Endothelial cell of umbilical vein (primary cell): ENCODE measurements at regions not wholly inside any gene's neighbourhood (a gene's known extent, or its start where the extent isn't known, plus 50 kb on each side); places are given as distances from the start of the nearest gene placed in this dataset.

Experiments used
- BruUV-seq: library from RNA; stranded (reverse); fragments of 400-500 nt; replicated peaks from 2 replicates; lab custom pipeline; 2021; lab: Mats Ljungman, UMichigan
- CTCF ChIA-PET: fragments of 300-600, 350-600 bp; sonication (Branson Sonifier 250); formaldehyde crosslinking; loops from one replicate; lab custom pipeline; 2021; ENCODE audit warnings: antibody characterized with exemption, inconsistent platforms; lab: Charles Lee
- POLR2A ChIA-PET: fragments of 300-600, 350-600 bp; sonication (Branson Sonifier 250); formaldehyde crosslinking; loops from one replicate; lab custom pipeline; 2021; ENCODE audit warnings: antibody characterized with exemption, inconsistent platforms; lab: Charles Lee
- DNase-seq: peaks from one replicate; pipeline ENCODE4 v3.0.0-alpha.2; 2011; ENCODE audit warnings: low read depth, low spot score
- FAIRE-seq: peaks from 2 replicates; lab custom pipeline; 2011; peaks lifted over from hg19 to GRCh38; lab: Jason Lieb, UNC
- H2AFZ ChIP-seq: 2 replicates; pipeline ENCODE4 v1.6.0; 2012; ENCODE audit warnings: low read depth, low read length, control low read depth, inconsistent platforms
- H3K27ac ChIP-seq: 2 replicates; pipeline ENCODE4 v1.5.1; 2011; ENCODE audit warnings: low read depth, mild to moderate bottlenecking, control low read depth, low read length, moderate library complexity; ENCODE audit not compliant: insufficient read depth
- H3K27me3 ChIP-seq, 2 experiments: 2 replicates each; pipeline versions ENCODE4 v1.6.0 to v1.6.1; 2011; ENCODE audit warnings: low read length in 2 of 2, mixed read lengths in 1 of 2; ENCODE audit not compliant: control insufficient read depth in 2 of 2, insufficient read depth in 2 of 2
- H3K36me3 ChIP-seq, 2 experiments: 2 replicates in 1 of 2; 3 replicates in 1 of 2; pipeline ENCODE4 v1.5.1; 2011; ENCODE audit warnings: low read length in 2 of 2, mild to moderate bottlenecking in 1 of 2, moderate library complexity in 1 of 2; ENCODE audit not compliant: control insufficient read depth in 2 of 2, insufficient read depth in 2 of 2; ENCODE audit errors: extremely low read depth in 1 of 2
- H3K4me1 ChIP-seq: 3 replicates; pipeline ENCODE4 v1.5.1; 2011; ENCODE audit warnings: mild to moderate bottlenecking, low read length; ENCODE audit not compliant: control insufficient read depth, insufficient read depth; ENCODE audit errors: extremely low read depth
- H3K4me2 ChIP-seq: 2 replicates; pipeline ENCODE4 v1.6.1; 2011; ENCODE audit warnings: low read length, control low read depth, mixed read lengths; ENCODE audit not compliant: insufficient read depth
- H3K4me3 ChIP-seq, 3 experiments: fragments of 200-600 bp in 1 of 3; sonication (generic), shearing (Covaris generic) in 1 of 3; replicated peaks in 1 of 3; 2 replicates each; pipeline ENCODE4 v1.5.1; 2011 to 2016; ENCODE audit warnings: control low read depth in 3 of 3, low read length in 3 of 3, mild to moderate bottlenecking in 2 of 3, inconsistent platforms in 1 of 3, low read depth in 1 of 3, moderate library complexity in 1 of 3; ENCODE audit not compliant: insufficient read depth in 1 of 3
- H3K79me2 ChIP-seq: 2 replicates; pipeline ENCODE4 v1.6.0; 2012; ENCODE audit warnings: low read length, inconsistent platforms; ENCODE audit not compliant: control insufficient read depth, insufficient read depth
- H3K9ac ChIP-seq: replicated peaks from 2 replicates; pipeline ENCODE3; 2011; ENCODE audit warnings: low read length, control low read depth; ENCODE audit not compliant: insufficient read depth; ENCODE audit errors: extremely low read depth
- H3K9me1 ChIP-seq: replicated peaks from 3 replicates; pipeline ENCODE4 v1.6.0; 2011; ENCODE audit warnings: mild to moderate bottlenecking, low read length; ENCODE audit not compliant: control insufficient read depth, insufficient read depth; ENCODE audit errors: extremely low read depth
- H3K9me3 ChIP-seq: replicated peaks from 2 replicates; pipeline ENCODE4 v1.5.1; 2012; ENCODE audit warnings: low read length, inconsistent platforms; ENCODE audit not compliant: control insufficient read depth, insufficient read depth
- H4K20me1 ChIP-seq: replicated peaks from 2 replicates; pipeline ENCODE3; 2011; ENCODE audit warnings: mild to moderate bottlenecking, low read length; ENCODE audit not compliant: control insufficient read depth, insufficient read depth; ENCODE audit errors: extremely low read depth
- CTCF ChIP-seq, 2 donors: IDR thresholded peaks; 1 replicate in 1 of 2; 2 replicates in 1 of 2; pipeline ENCODE4 v1.5.1; 2011; ENCODE audit warnings: low read length in 2 of 2, mild to moderate bottlenecking in 2 of 2, moderate library complexity in 2 of 2, control low read depth in 1 of 2, inconsistent platforms in 1 of 2, low read depth in 1 of 2; ENCODE audit not compliant: insufficient read depth in 1 of 2; ENCODE audit errors: extremely low read depth in 1 of 2
- EZH2 ChIP-seq: IDR thresholded peaks from 2 replicates; pipeline ENCODE4 v1.6.1; 2012; ENCODE audit warnings: borderline replicate concordance, low read depth, mild to moderate bottlenecking, moderate library complexity, low read length, inconsistent platforms; ENCODE audit not compliant: severe bottlenecking
- FOS ChIP-seq: IDR thresholded peaks from 2 replicates; pipeline ENCODE4 v1.6.1; 2011; ENCODE audit warnings: mild to moderate bottlenecking, low read length, moderate library complexity, borderline replicate concordance; ENCODE audit not compliant: insufficient read depth
- GATA2 ChIP-seq: IDR thresholded peaks from 2 replicates; pipeline ENCODE4 v1.7.0; 2011; ENCODE audit warnings: low read depth, mild to moderate bottlenecking, moderate library complexity, mixed read lengths, low read length; ENCODE audit not compliant: insufficient read length, insufficient read depth
- JUN ChIP-seq: IDR thresholded peaks from 2 replicates; pipeline ENCODE4 v1.6.1; 2011; ENCODE audit warnings: borderline replicate concordance, low read depth; ENCODE audit not compliant: insufficient read length, insufficient read depth
- MYC ChIP-seq: IDR thresholded peaks from one replicate; pipeline ENCODE4 v1.6.1; 2011; ENCODE audit warnings: mild to moderate bottlenecking, low read depth, low read length
- POLR2A ChIP-seq: IDR thresholded peaks from 2 replicates; pipeline ENCODE4 v1.6.1; 2012; ENCODE audit warnings: low read depth, mild to moderate bottlenecking, control low read depth, low read length
- POLR2AphosphoS5 ChIP-seq: IDR thresholded peaks from 2 replicates; pipeline ENCODE4 v1.6.1; 2012; ENCODE audit warnings: low read depth, mild to moderate bottlenecking, control low read depth, low read length, moderate library complexity; ENCODE audit not compliant: insufficient read depth
- dilution Hi-C: fragments of 300-500 bp; cut with MboI; formaldehyde crosslinking; loops from one replicate; pipeline ENCODE4 v1.15.0; 2019; ENCODE audit warnings: low sequenced_read_pairs; ENCODE audit not compliant: extremely low pct_ligation_motif_present
- intact Hi-C: fragments of 100-400 bp; cut with micrococcal nuclease; formaldehyde crosslinking; loops from one replicate; pipeline ENCODE4 v1.10.0; 2022
- TF ChIP-seq, protein P1 (sequence below): IDR thresholded peaks from 2 replicates; pipeline ENCODE4 v1.6.1; 2011; ENCODE audit not compliant: insufficient read depth, insufficient read length

- H3K79me2 ChIP-seq = no peaks in the 10 kb centered on the region
- H3K9ac ChIP-seq = no peak overlapping the region
- DNase-seq (no peak), FAIRE-seq (no peak)
- no peaks in the 10 kb centered on the region for H3K36me3 ChIP-seq
- H4K20me1 ChIP-seq = no peaks in the 10 kb centered on the region
- no TSS peak for BruUV-seq
- no peak overlapping the region for H3K4me3 ChIP-seq
- ChIA-PET POLR2A (no interaction called here), CTCF (interaction anchor here (1.0 kb wide), 1 partner anchor 511 kb away, joined by 6 read pairs; no protein-coding TSS in a partner anchor)
- H2AFZ ChIP-seq = no peak overlapping the region
- intact Hi-C loops (no loop called here), dilution Hi-C loops (no loop called here)
- no peak for TF ChIP-seq MYC
- no peak for TF ChIP-seq EZH2
- TF ChIP-seq GATA2 = no peak
- no peak for TF ChIP-seq POLR2AphosphoS5
- TF ChIP-seq, protein P1, sequence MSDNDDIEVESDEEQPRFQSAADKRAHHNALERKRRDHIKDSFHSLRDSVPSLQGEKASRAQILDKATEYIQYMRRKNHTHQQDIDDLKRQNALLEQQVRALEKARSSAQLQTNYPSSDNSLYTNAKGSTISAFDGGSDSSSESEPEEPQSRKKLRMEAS = no peak
- no peak for TF ChIP-seq POLR2A
- TF ChIP-seq CTCF (IDR thresholded peaks at IDR 0.05; ENCODE audit: extremely low read depth in 1 of 2, insufficient read depth in 1 of 2, low read depth in 1 of 2, low read length in 2 of 2) = no peak
- TF ChIP-seq FOS = no peak
- TF ChIP-seq JUN = no peak
- H3K9me1 ChIP-seq = no peaks in the 10 kb centered on the region
- H3K9me3 ChIP-seq = no peaks in the 10 kb centered on the region
- H3K4me2 ChIP-seq = no peak overlapping the region
- no peaks in the 10 kb centered on the region for H3K4me1 ChIP-seq
- no peak overlapping the region for H3K27ac ChIP-seq
- H3K27me3 ChIP-seq = no peaks in the 10 kb centered on the region
Observed at GRCh38 chr20:57061051-57061900, 205.2 kb downstream of the BMP7 start.
